Vagina (tissue), 2 donors: ENCODE measurements at regions not wholly inside any gene's neighbourhood (a gene's known extent, or its start where the extent isn't known, plus 50 kb on each side); places are given as distances from the start of the nearest gene placed in this dataset.

Experiments
- DNase-seq, 2 donors: peaks; one replicate each; pipeline ENCODE4 v3.0.0-alpha.2; 2017; ENCODE audit errors: extremely low spot score in 2 of 2
- H3K27ac ChIP-seq: fragments of 200-600 bp; sonication (generic); one replicate; pipeline ENCODE4 v1.5.1; 2019
- H3K27me3 ChIP-seq: fragments of 200-600 bp; sonication (generic); one replicate; pipeline ENCODE4 v1.5.1; 2019
- H3K36me3 ChIP-seq, 2 donors: fragments of 200-600 bp; sonication (generic); one replicate each; pipeline ENCODE4 v1.5.1; 2017 to 2019
- H3K4me1 ChIP-seq: fragments of 200-600 bp; sonication (generic); one replicate; pipeline ENCODE4 v1.5.1; 2019
- H3K4me3 ChIP-seq, 2 donors: fragments of 200-600 bp; sonication (generic); 1 replicate in 1 of 2; 2 replicates in 1 of 2; pipeline ENCODE4 v1.5.1; 2016 to 2019
- H3K9me3 ChIP-seq: fragments of 200-600 bp; sonication (generic); one replicate; pipeline ENCODE4 v1.5.1; 2019
- CTCF ChIP-seq, 3 experiments: fragments of 450-650 bp in 2 of 3; fragments of 200-600 bp in 1 of 3; sonication (generic) in 1 of 3; IDR thresholded peaks; one replicate each; pipeline ENCODE4 v1.5.1; 2017 to 2019; ENCODE audit warnings: antibody characterized with exemption in 3 of 3, mild to moderate bottlenecking in 2 of 3, moderate library complexity in 2 of 3
- POLR2A ChIP-seq, 2 donors: fragments of 450-650 bp; IDR thresholded peaks; one replicate each; pipeline ENCODE4 v1.6.1; 2017; ENCODE audit warnings: antibody characterized with exemption in 2 of 2, mild to moderate bottlenecking in 2 of 2, moderate library complexity in 2 of 2
- POLR2AphosphoS5 ChIP-seq, 2 donors: sonication (generic); formaldehyde crosslinking; IDR thresholded peaks; one replicate each; pipeline ENCODE4 v1.9.0; 2017; ENCODE audit warnings: antibody characterized with exemption in 2 of 2, mild to moderate bottlenecking in 2 of 2, low read depth in 1 of 2; ENCODE audit not compliant: insufficient read depth in 1 of 2
- intact Hi-C: fragments of 100-400 bp; cut with DNase I; formaldehyde crosslinking; loops from one replicate; pipeline ENCODE4 v1.15.1; 2023

DNA sequence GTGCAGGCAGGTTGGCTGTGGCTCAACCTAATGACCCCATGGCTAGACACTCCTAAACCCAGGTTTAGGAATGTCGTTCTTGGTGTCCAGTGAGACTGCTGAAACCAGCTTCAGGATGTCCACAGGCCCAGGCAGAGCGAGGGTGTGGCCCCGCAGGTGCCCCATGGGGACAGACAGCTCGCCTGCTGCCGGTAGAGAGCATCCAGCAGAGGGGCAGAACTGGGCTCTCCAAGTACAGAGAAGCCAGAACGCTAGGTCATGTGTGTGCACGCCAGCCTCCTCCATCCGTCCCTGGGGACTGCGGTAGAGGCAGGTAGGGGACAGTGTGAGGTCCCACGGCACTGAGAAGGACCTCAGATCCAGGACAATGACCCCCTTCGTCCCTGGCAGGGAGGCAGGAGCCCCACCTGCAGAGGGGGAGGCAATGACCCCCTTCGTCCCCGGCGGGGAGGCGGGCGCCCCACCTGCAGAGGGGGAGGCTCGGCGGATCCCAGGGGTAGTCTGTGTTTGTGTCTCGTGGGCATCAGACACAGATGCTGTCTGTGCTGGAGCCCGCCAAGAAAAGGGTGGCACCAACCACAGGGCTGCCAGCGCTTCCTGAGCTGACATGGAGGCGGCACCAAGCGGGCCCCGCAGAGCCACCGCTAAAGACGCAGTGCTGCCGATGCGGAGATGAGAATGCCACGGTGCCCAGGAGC, 118.4 kb downstream of the FAM53A start:
- no peak for TF ChIP-seq CTCF (IDR thresholded peaks at IDR 0.05)
- no peak for TF ChIP-seq POLR2AphosphoS5 (IDR thresholded peaks at IDR 0.05; ENCODE audit: insufficient read depth in 1 of 2, low read depth in 1 of 2)
- TF ChIP-seq POLR2A (IDR thresholded peaks at IDR 0.05): no peak
- Histone ChIP-seq H3K27me3 (no peaks in the 10 kb centered on the region), H3K9me3 (no peaks in the 10 kb centered on the region), H3K36me3 (no peaks in the 10 kb centered on the region), H3K4me1 (no peaks in the 10 kb centered on the region), H3K27ac (no peak overlapping the region), H3K4me3 (no peak overlapping the region)
- intact Hi-C loops: no loop called here
- DNase-seq: no peak

- intact Hi-C loops: no loop called here
- Histone ChIP-seq H3K36me3 (no peaks in the 10 kb centered on the region), H3K27me3 (no peaks in the 10 kb centered on the region), H3K4me1 (no peaks in the 10 kb centered on the region), H3K9me3 (no peaks in the 10 kb centered on the region), H3K4me3 (no peak overlapping the region), H3K27ac (no peak overlapping the region)
- TF ChIP-seq CTCF (IDR thresholded peaks at IDR 0.05): no peak
- no peak for TF ChIP-seq POLR2AphosphoS5 (IDR thresholded peaks at IDR 0.05; ENCODE audit: insufficient read depth in 1 of 2, low read depth in 1 of 2)
- TF ChIP-seq POLR2A (IDR thresholded peaks at IDR 0.05): no peak
- no peak for DNase-seq
These were observed 119.4 kb downstream of the FAM53A start for GRCh38 chr4:1564535-1565375.

- H3K36me3 ChIP-seq: no peaks in the 10 kb centered on the region
- no peaks in the 10 kb centered on the region for H3K9me3 ChIP-seq
- no peak for TF ChIP-seq POLR2AphosphoS5 (IDR thresholded peaks at IDR 0.05; ENCODE audit: insufficient read depth in 1 of 2, low read depth in 1 of 2)
- no peak for TF ChIP-seq CTCF (IDR thresholded peaks at IDR 0.05)
- no peaks in the 10 kb centered on the region for H3K27me3 ChIP-seq
- no peak overlapping the region for H3K27ac ChIP-seq
- no peak for DNase-seq
- intact Hi-C loops: no loop called here
- H3K4me1 ChIP-seq: no peaks in the 10 kb centered on the region
- H3K4me3 ChIP-seq: no peak overlapping the region
These were observed 120.2 kb downstream of the FAM53A start for GRCh38 chr4:1563768-1564485.

GRCh38 chr4:1563241-1563640, 120.9 kb downstream of the FAM53A start:
- intact Hi-C loops: no loop called here
- Histone ChIP-seq H3K4me3 (no peak overlapping the region), H3K9me3 (no peaks in the 10 kb centered on the region), H3K36me3 (no peaks in the 10 kb centered on the region), H3K4me1 (no peaks in the 10 kb centered on the region), H3K27ac (no peak overlapping the region), H3K27me3 (no peaks in the 10 kb centered on the region)
- DNase-seq: no peak
- TF ChIP-seq POLR2A (IDR thresholded peaks at IDR 0.05) (no peak), POLR2AphosphoS5 (IDR thresholded peaks at IDR 0.05; ENCODE audit: insufficient read depth in 1 of 2, low read depth in 1 of 2) (no peak)

DNA sequence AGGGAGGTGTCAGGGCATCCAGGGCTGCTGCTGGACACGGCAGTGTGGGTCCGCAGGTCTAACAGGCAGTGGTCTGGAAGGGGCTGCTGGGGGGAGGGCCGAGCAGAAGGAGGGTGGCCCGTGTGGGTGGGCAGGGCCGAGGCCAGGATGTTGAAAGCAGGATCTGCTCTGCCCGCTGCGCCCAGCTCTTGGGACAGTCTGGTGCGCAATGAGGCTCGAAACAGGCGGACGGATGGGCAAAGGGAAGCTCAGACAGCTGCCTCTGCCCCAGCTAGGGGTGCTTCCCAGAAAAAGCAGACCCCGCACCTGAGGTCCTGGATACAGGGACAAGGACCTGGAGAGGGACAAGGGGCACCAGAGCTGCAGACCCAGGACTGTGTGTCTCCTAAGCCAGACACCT, 121.3 kb downstream of the FAM53A start:
- Histone ChIP-seq H3K4me3 (no peak overlapping the region), H3K9me3 (no peaks in the 10 kb centered on the region), H3K36me3 (no peaks in the 10 kb centered on the region), H3K27ac (no peak overlapping the region), H3K27me3 (no peaks in the 10 kb centered on the region), H3K4me1 (no peaks in the 10 kb centered on the region)
- no peak for DNase-seq
- intact Hi-C loops: no loop called here
- TF ChIP-seq CTCF (IDR thresholded peaks at IDR 0.05) (no peak), POLR2A (IDR thresholded peaks at IDR 0.05) (no peak), POLR2AphosphoS5 (IDR thresholded peaks at IDR 0.05; ENCODE audit: insufficient read depth in 1 of 2, low read depth in 1 of 2) (no peak)
